IPS-18a (cell line): ENCODE measurements at regions not wholly inside any gene's neighbourhood (a gene's known extent, or its start where the extent isn't known, plus 50 kb on each side); places are given as distances from the start of the nearest gene placed in this dataset.
A peak's percentile ranks its signal among the peaks of the same experiment; 100 is the strongest.
"Not testable (repeated sequence)": the region's sequence is repeated elsewhere in the genome, so short reads cannot be mapped to it uniquely, and the experiment has no call there.

Experiments
- H3K27ac ChIP-seq: one replicate; pipeline ENCODE4 v1.5.1; 2013; ENCODE audit warnings: low read length
- H3K27me3 ChIP-seq: one replicate; pipeline ENCODE4 v1.6.1; 2013; ENCODE audit warnings: mild to moderate bottlenecking, low read length; ENCODE audit not compliant: control insufficient read depth, insufficient read depth
- H3K36me3 ChIP-seq: one replicate; pipeline ENCODE4 v1.6.1; 2013; ENCODE audit warnings: low read depth, low read length; ENCODE audit not compliant: control insufficient read depth
- H3K4me1 ChIP-seq: one replicate; pipeline ENCODE4 v1.6.1; 2013; ENCODE audit warnings: low read depth, low read length; ENCODE audit not compliant: control insufficient read depth
- H3K4me3 ChIP-seq: one replicate; pipeline ENCODE4 v1.5.1; 2013; ENCODE audit warnings: low read length
- H3K9ac ChIP-seq: one replicate; pipeline ENCODE4 v1.6.1; 2013; ENCODE audit warnings: mild to moderate bottlenecking, low read length, moderate library complexity
- H3K9me3 ChIP-seq: one replicate; pipeline ENCODE4 v1.6.1; 2013; ENCODE audit warnings: low read depth, low read length; ENCODE audit not compliant: control insufficient read depth

- H3K27ac ChIP-seq, H3K36me3 ChIP-seq, H3K4me1 ChIP-seq, H3K27me3 ChIP-seq, H3K9ac ChIP-seq: not testable (repeated sequence)
- Histone ChIP-seq H3K9me3 (peaks cover 100% of the 10 kb centered on the region), H3K4me3 (peak overlapping the region; percentile 0)
Observed at GRCh38 chr21:7942219-7942618, 2579.2 kb upstream of the TPTE start.

- H3K27ac ChIP-seq, H3K4me3 ChIP-seq, H3K27me3 ChIP-seq, H3K4me1 ChIP-seq, H3K36me3 ChIP-seq, H3K9ac ChIP-seq: not testable (repeated sequence)
- H3K9me3 ChIP-seq = peaks cover 100% of the 10 kb centered on the region
Observed at GRCh38 chr21:7943534-7943933, 2577.8 kb upstream of the TPTE start.

GRCh38 chr21:7947422-7947821 lies 2574.0 kb upstream of the TPTE start:
- Histone ChIP-seq H3K4me3 (no peak overlapping the region), H3K27me3 (no peaks in the 10 kb centered on the region), H3K4me1 (no peaks in the 10 kb centered on the region), H3K36me3 (no peaks in the 10 kb centered on the region), H3K9me3 (peaks cover 100% of the 10 kb centered on the region), H3K9ac (no peak overlapping the region), H3K27ac (no peak overlapping the region)

GRCh38 chr21:7948727-7949126 lies 2572.7 kb upstream of the TPTE start:
- not testable (repeated sequence) for H3K4me3 ChIP-seq
- peaks cover 100% of the 10 kb centered on the region for H3K9me3 ChIP-seq

GRCh38 chr21:7949882-7950281 lies 2571.5 kb upstream of the TPTE start:
- not testable (repeated sequence) for H3K27ac ChIP-seq, H3K36me3 ChIP-seq, H3K4me3 ChIP-seq, H3K4me1 ChIP-seq, H3K9ac ChIP-seq, H3K27me3 ChIP-seq
- peaks cover 100% of the 10 kb centered on the region for H3K9me3 ChIP-seq

More at GRCh38 chr21:7948727-7949126, 2572.7 kb upstream of the TPTE start:
- H3K36me3 ChIP-seq, H3K9ac ChIP-seq, H3K27me3 ChIP-seq, H3K4me1 ChIP-seq, H3K27ac ChIP-seq: not testable (repeated sequence)

- H3K4me1 ChIP-seq = no peaks in the 10 kb centered on the region
- no peaks in the 10 kb centered on the region for H3K36me3 ChIP-seq
- peaks cover 99% of the 10 kb centered on the region for H3K9me3 ChIP-seq
- H3K27ac ChIP-seq = no peak overlapping the region
- no peaks in the 10 kb centered on the region for H3K27me3 ChIP-seq
- no peak overlapping the region for H3K9ac ChIP-seq
- H3K4me3 ChIP-seq = peak overlapping the region; percentile 1
Observed at GRCh38 chr21:7951854-7952519, 2569.4 kb upstream of the TPTE start.

- no peaks in the 10 kb centered on the region for H3K36me3 ChIP-seq
- no peak overlapping the region for H3K4me3 ChIP-seq
- H3K27me3 ChIP-seq = no peaks in the 10 kb centered on the region
- H3K9me3 ChIP-seq = peaks cover 99% of the 10 kb centered on the region
- no peak overlapping the region for H3K27ac ChIP-seq
- H3K9ac ChIP-seq = no peak overlapping the region
- H3K4me1 ChIP-seq = no peaks in the 10 kb centered on the region
Observed at GRCh38 chr21:7952648-7953047, 2568.7 kb upstream of the TPTE start.

GRCh38 chr21:7953058-7953457 lies 2568.3 kb upstream of the TPTE start:
- H3K9me3 ChIP-seq = peaks cover 99% of the 10 kb centered on the region

GRCh38 chr21:7955358-7956073 lies 2565.9 kb upstream of the TPTE start:
- peaks cover 88% of the 10 kb centered on the region for H3K9me3 ChIP-seq
- H3K9ac ChIP-seq, H3K36me3 ChIP-seq, H3K4me3 ChIP-seq, H3K27me3 ChIP-seq, H3K4me1 ChIP-seq, H3K27ac ChIP-seq: not testable (repeated sequence)

More at GRCh38 chr21:7953058-7953457, 2568.3 kb upstream of the TPTE start:
- no peak overlapping the region for H3K4me3 ChIP-seq
- H3K27ac ChIP-seq = no peak overlapping the region
- H3K9ac ChIP-seq = no peak overlapping the region
- no peaks in the 10 kb centered on the region for H3K4me1 ChIP-seq
- no peaks in the 10 kb centered on the region for H3K36me3 ChIP-seq
- H3K27me3 ChIP-seq = no peaks in the 10 kb centered on the region

GRCh38 chr21:7956074-7956452 lies 2565.3 kb upstream of the TPTE start:
- not testable (repeated sequence) for H3K4me3 ChIP-seq, H3K27ac ChIP-seq, H3K9ac ChIP-seq, H3K36me3 ChIP-seq, H3K27me3 ChIP-seq, H3K4me1 ChIP-seq
- H3K9me3 ChIP-seq = peaks cover 87% of the 10 kb centered on the region

- H3K4me1 ChIP-seq, H3K4me3 ChIP-seq: not testable (repeated sequence)
Observed at GRCh38 chr21:7956998-7957712, 2564.2 kb upstream of the TPTE start.

More at GRCh38 chr21:7956998-7957712, 2564.2 kb upstream of the TPTE start:
- H3K36me3 ChIP-seq, H3K27me3 ChIP-seq, H3K27ac ChIP-seq, H3K9ac ChIP-seq: not testable (repeated sequence)
- H3K9me3 ChIP-seq = peaks cover 85% of the 10 kb centered on the region
